Esophagus muscularis mucosa (tissue), 4 donors: ENCODE measurements at regions not wholly inside any gene's neighbourhood (a gene's known extent, or its start where the extent isn't known, plus 50 kb on each side); places are given as distances from the start of the nearest gene placed in this dataset.

Source experiments
- DNase-seq: peaks from one replicate; pipeline ENCODE4 v3.0.0-alpha.2; 2017; ENCODE audit errors: extremely low spot score
- H3K27ac ChIP-seq, 4 donors: fragments of 200-600 bp; sonication (generic); replicated peaks in 1 of 4; 1 replicate in 3 of 4; 2 replicates in 1 of 4; pipeline ENCODE4 v1.5.1; 2016 to 2019; ENCODE audit warnings: mild to moderate bottlenecking in 1 of 4
- H3K27me3 ChIP-seq, 4 donors: fragments of 200-600 bp; sonication (generic); one replicate each; pipeline versions ENCODE4 v1.5.1 to v1.6.0; 2016 to 2019
- H3K36me3 ChIP-seq, 4 donors: fragments of 200-600 bp; sonication (generic); one replicate each; pipeline ENCODE4 v1.5.1; 2016 to 2019
- H3K4me1 ChIP-seq, 4 donors: fragments of 200-600 bp; sonication (generic); one replicate each; pipeline ENCODE4 v1.5.1; 2016 to 2019
- H3K4me3 ChIP-seq, 4 donors: fragments of 200-600 bp; sonication (generic); 1 replicate in 2 of 4; 2 replicates in 2 of 4; pipeline ENCODE4 v1.5.1; 2016 to 2019; ENCODE audit warnings: mild to moderate bottlenecking in 4 of 4, moderate library complexity in 1 of 4
- H3K9me3 ChIP-seq, 4 donors: fragments of 200-600 bp; sonication (generic); 1 replicate in 3 of 4; 2 replicates in 1 of 4; pipeline ENCODE4 v1.5.1; 2016 to 2019
- CTCF ChIP-seq, 3 experiments: fragments of 200-600 bp in 2 of 3; fragments of 450-650 bp in 1 of 3; sonication (generic) in 2 of 3; IDR thresholded peaks; one replicate each; pipeline ENCODE4 v1.5.1; 2017 to 2019; ENCODE audit warnings: antibody characterized with exemption in 3 of 3, mild to moderate bottlenecking in 2 of 3, moderate library complexity in 1 of 3
- EP300 ChIP-seq: sonication (generic); formaldehyde crosslinking; IDR thresholded peaks from one replicate; pipeline ENCODE4 v1.6.1; 2017; ENCODE audit warnings: antibody characterized with exemption
- POLR2A ChIP-seq: fragments of 450-650 bp; IDR thresholded peaks from one replicate; pipeline ENCODE4 v1.6.1; 2017; ENCODE audit warnings: antibody characterized with exemption, moderate library complexity, mild to moderate bottlenecking, low read depth
- POLR2AphosphoS5 ChIP-seq, 2 donors: sonication (generic); formaldehyde crosslinking; IDR thresholded peaks; one replicate each; pipeline ENCODE4 v1.6.1; 2017; ENCODE audit warnings: antibody characterized with exemption in 2 of 2
- WGBS: methylation state at CpG from one replicate; pipeline ENCODE4 v1.1.5; 2018; 5-methylcytosine and 5-hydroxymethylcytosine counted together
- intact Hi-C: fragments of 100-400 bp; cut with DNase I; formaldehyde crosslinking; loops from one replicate; pipeline ENCODE4 v1.15.1; 2023

- Histone ChIP-seq H3K27me3 (peaks cover 0 to 5% (median 0%) of the 10 kb centered on the region in 4 donors), H3K4me1 (no peaks in the 10 kb centered on the region), H3K27ac (no peak overlapping the region), H3K36me3 (no peaks in the 10 kb centered on the region), H3K9me3 (no peaks in the 10 kb centered on the region), H3K4me3 (no peak overlapping the region)
- WGBS: 86% methylated on average over 3 of the region's 3 CpGs
- TF ChIP-seq POLR2A (no peak), POLR2AphosphoS5 (IDR thresholded peaks at IDR 0.05) (no peak), CTCF (IDR thresholded peaks at IDR 0.05) (no peak)
- DNase-seq: no peak
- intact Hi-C loops: no loop called here
Measured at GRCh38 chr20:40922865-40923264, 105.8 kb upstream of the TOP1 start.

DNA sequence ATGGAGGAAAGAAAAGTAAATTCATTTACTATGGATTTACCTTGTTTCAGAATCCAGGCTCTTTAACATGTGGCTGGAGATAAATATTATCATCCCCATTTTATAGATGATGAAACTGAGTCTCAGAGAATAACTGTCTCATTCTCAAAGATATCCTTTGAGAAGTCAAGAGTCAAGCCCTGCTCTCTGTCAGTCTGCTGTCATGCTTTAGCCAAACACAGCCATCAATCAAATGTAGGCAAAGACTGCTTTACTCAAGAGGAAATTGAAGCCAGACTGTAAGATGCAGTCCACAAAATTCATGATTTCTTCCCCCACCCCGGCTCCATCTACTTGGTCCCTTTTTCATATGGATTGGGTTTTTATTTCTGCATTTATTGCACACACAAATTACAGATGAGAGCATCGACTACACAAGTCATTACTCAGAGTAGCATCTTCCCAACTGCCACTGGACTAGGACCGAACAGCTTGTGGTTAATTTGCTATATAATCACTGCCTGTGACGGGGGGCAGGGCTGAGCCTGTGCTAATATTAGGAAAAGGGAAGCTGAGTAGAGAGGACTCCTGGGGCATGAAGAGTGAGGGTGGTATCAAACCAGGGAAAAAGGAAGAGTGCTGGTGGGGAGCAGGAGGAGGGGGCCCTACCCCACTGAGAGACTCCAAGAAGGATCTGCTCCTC, 102.7 kb upstream of the TOP1 start:
- Histone ChIP-seq H3K4me1 (no peaks in the 10 kb centered on the region), H3K4me3 (no peak overlapping the region), H3K9me3 (no peaks in the 10 kb centered on the region), H3K27ac (no peak overlapping the region), H3K27me3 (peaks cover 0 to 7% (median 0%) of the 10 kb centered on the region in 4 donors), H3K36me3 (no peaks in the 10 kb centered on the region)
- DNase-seq: no peak
- 58% methylated on average over 4 of the region's 4 CpGs for WGBS
- no peak for TF ChIP-seq POLR2AphosphoS5 (IDR thresholded peaks at IDR 0.05)
- TF ChIP-seq POLR2A: no peak
- TF ChIP-seq CTCF (IDR thresholded peaks at IDR 0.05): no peak
- TF ChIP-seq EP300: no peak
- intact Hi-C loops: no loop called here

- no peak overlapping the region for H3K27ac ChIP-seq
- intact Hi-C loops: no loop called here
- H3K36me3 ChIP-seq: no peaks in the 10 kb centered on the region
- H3K4me3 ChIP-seq: no peak overlapping the region
- peaks cover 0 to 14% (median 0%) of the 10 kb centered on the region in 4 donors for H3K27me3 ChIP-seq
- DNase-seq: no peak
- 89% methylated on average over 2 of the region's 2 CpGs for WGBS
- TF ChIP-seq CTCF (IDR thresholded peaks at IDR 0.05) (no peak), POLR2A (no peak), EP300 (no peak), POLR2AphosphoS5 (IDR thresholded peaks at IDR 0.05) (no peak)
- H3K9me3 ChIP-seq: no peaks in the 10 kb centered on the region
- no peaks in the 10 kb centered on the region for H3K4me1 ChIP-seq
Measured at GRCh38 chr20:40926928-40927327, 101.7 kb upstream of the TOP1 start.

DNA sequence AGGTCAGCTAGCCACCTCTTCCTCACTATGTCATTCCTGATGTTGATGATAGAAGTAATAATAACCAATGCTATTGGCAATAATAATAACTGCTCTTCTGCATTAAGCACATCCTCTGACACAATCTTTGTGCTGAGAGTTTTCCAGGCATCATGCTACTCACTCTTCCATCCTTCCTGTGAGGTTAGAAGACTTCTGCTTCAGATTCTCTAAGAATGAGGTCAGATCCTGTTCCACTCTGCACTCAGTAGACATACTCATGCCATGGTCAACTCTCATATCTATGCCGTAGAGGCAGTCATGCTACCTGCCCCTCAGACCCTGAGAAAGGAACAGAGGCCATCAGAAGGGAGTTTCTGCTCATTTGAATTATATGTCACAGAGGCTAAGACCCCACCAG, 98.1 kb upstream of the TOP1 start:
- intact Hi-C loops: no loop called here
- Histone ChIP-seq H3K36me3 (no peaks in the 10 kb centered on the region), H3K9me3 (no peaks in the 10 kb centered on the region), H3K27me3 (peaks cover 0 to 10% (median 0%) of the 10 kb centered on the region in 4 donors), H3K27ac (no peak overlapping the region), H3K4me3 (no peak overlapping the region), H3K4me1 (no peaks in the 10 kb centered on the region)
- no peak for TF ChIP-seq POLR2AphosphoS5 (IDR thresholded peaks at IDR 0.05)
- no peak for TF ChIP-seq EP300
- no peak for TF ChIP-seq POLR2A
- no peak for TF ChIP-seq CTCF (IDR thresholded peaks at IDR 0.05)
- no peak for DNase-seq
- 100% methylated on average over 1 of the region's 1 CpG for WGBS
